ENCODE measurements at regions not wholly inside any gene's neighbourhood (a gene's known extent, or its start where the extent isn't known, plus 50 kb on each side); places are given as distances from the start of the nearest gene placed in this dataset.

DNA sequence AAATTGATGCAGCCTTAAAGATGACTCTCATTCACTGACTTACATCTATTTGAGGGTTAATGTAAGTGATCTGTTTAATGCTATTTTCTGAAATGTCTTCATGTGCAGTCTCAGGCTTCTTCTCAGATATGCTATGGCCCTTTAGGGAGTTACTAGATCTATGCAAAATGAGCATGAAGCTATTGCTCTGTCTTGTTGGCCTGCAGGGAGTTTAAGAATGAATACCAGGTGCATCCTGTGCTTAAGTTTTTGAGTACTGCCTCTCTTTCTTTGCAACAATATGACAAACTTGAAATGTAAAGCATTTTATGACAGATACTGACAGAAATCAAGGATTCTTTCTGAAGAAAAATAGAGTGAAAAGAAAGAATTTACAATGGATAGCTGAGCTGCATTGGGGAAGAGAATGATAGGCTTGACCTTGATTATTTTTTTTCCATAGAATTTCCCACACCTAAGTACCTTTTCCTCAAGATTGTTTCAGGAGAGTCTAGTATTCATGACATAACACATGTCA is 1058.3 kb upstream of the TMEFF2 start:
- DNase-seq (ENCODE audit: low spot score in 2 of 2): no peak
- no peak for TF ChIP-seq POLR2A (IDR thresholded peaks at IDR 0.05)
- TF ChIP-seq, protein P1, sequence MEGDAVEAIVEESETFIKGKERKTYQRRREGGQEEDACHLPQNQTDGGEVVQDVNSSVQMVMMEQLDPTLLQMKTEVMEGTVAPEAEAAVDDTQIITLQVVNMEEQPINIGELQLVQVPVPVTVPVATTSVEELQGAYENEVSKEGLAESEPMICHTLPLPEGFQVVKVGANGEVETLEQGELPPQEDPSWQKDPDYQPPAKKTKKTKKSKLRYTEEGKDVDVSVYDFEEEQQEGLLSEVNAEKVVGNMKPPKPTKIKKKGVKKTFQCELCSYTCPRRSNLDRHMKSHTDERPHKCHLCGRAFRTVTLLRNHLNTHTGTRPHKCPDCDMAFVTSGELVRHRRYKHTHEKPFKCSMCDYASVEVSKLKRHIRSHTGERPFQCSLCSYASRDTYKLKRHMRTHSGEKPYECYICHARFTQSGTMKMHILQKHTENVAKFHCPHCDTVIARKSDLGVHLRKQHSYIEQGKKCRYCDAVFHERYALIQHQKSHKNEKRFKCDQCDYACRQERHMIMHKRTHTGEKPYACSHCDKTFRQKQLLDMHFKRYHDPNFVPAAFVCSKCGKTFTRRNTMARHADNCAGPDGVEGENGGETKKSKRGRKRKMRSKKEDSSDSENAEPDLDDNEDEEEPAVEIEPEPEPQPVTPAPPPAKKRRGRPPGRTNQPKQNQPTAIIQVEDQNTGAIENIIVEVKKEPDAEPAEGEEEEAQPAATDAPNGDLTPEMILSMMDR (IDR thresholded peaks at IDR 0.05): no peak
- intact Hi-C loops (cut with DNase I; ENCODE audit: low total_unique reads): no loop called here
- no peak overlapping the region for H3K4me3 ChIP-seq (ENCODE audit: low read depth, poor library complexity, severe bottlenecking)

DNA sequence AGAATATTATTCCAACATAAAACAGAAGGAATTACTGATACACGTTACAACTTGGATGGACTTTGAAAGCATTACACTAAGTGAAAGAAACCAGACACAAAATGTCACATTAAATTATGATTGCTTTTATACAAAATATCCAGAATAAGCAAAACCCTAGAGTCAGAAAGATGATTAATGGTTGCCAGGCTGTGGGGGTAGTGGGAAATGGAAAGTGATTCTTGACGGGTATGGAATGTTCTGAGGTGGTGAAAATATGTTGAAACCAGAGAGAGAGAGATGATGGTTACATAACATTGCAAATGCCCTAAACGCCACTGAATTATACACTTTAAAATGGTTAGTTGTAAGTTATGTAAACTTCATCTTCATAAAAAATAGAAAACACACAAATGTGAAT is 1057.2 kb upstream of the TMEFF2 start:
- WGBS, 2 donors: 53 to 54% methylated on average over 3 of the region's 3 CpGs
- no peak overlapping the region for H3K4me3 ChIP-seq (ENCODE audit: low read depth, poor library complexity, severe bottlenecking)

DNA sequence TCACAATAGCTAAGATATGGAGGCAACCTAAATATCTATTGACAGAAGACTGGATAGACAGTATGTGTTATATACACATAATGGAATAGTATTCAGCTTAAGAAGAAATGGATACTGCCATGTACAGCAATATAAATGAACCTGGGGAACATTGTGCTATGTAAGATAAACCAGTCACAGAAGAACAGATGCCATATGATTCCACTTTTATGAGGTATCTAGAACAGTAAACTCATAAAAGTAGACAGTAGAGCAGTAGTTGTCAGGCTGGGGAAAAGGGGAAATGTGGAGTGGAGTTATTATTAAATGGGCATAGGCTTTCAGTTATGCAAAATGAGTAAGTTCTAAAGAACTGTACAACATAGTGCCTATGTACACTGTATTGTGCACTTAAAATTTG is 1055.7 kb upstream of the TMEFF2 start:
- TF ChIP-seq POLR2A (IDR thresholded peaks at IDR 0.05): no peak
- TF ChIP-seq, protein P1 (IDR thresholded peaks at IDR 0.05): no peak
- no peak for DNase-seq (ENCODE audit: low spot score in 2 of 2)
- intact Hi-C loops (cut with DNase I; ENCODE audit: low total_unique reads): no loop called here
- H3K4me3 ChIP-seq (ENCODE audit: low read depth, poor library complexity, severe bottlenecking): no peak overlapping the region

More for the DNA sequence above, 1057.2 kb upstream of the TMEFF2 start:
- intact Hi-C loops (cut with DNase I; ENCODE audit: low total_unique reads): no loop called here
- TF ChIP-seq, protein P1 (IDR thresholded peaks at IDR 0.05): no peak
- no peak for TF ChIP-seq POLR2A (IDR thresholded peaks at IDR 0.05)
- no peak for DNase-seq (ENCODE audit: low spot score in 2 of 2)

DNA sequence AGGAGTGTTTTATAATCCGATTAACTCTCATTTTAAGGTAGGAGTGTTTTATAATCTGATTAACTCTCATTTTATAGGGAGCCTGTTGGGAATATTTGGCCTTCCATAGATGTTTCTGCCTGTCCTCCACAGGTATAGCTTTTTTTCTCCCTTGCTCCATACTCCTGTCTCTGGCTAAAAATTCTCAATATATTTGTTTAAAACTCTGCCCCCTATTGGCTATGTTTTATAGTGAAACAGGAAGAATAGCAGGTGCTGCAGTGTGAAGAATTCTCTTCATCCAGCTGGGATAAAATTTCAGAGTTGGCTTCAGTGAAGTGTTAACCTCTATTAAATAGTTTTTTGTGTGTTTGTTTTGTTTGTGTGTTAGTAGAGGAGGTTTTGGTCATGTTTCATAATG is 1046.0 kb upstream of the TMEFF2 start:
- intact Hi-C loops (cut with DNase I; ENCODE audit: low total_unique reads): no loop called here
- WGBS, 2 donors: 86% methylated on average over 1 of the region's 1 CpG
- no peak overlapping the region for H3K4me3 ChIP-seq (ENCODE audit: low read depth, poor library complexity, severe bottlenecking)
- TF ChIP-seq POLR2A (IDR thresholded peaks at IDR 0.05): no peak
- TF ChIP-seq, protein P1 (IDR thresholded peaks at IDR 0.05): no peak
- no peak for DNase-seq (ENCODE audit: low spot score in 2 of 2)

DNA sequence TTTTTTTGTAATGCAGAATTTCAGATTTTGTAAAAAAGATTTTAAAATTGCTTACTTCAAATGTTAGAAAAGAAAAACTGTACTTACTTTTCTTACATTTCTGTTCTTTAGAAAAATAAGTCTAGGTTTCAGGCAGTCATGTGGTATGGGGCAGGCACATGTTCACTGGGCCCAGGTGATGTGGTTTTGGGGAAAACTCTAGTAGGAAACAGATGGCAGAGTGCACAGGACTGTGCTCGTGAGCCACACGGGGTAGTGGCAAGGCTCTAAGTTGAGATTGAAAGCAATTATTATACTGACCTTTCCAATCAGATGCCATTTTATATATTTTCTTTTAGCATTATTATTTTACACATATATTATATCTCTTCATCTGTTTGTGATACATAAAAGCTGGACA is 1036.9 kb upstream of the TMEFF2 start:
- DNase-seq (ENCODE audit: low spot score in 2 of 2): no peak
- no peak overlapping the region for H3K4me3 ChIP-seq (ENCODE audit: low read depth, poor library complexity, severe bottlenecking)
- TF ChIP-seq, protein P1 (IDR thresholded peaks at IDR 0.05): no peak
- no peak for TF ChIP-seq POLR2A (IDR thresholded peaks at IDR 0.05)
- 72 to 74% methylated on average over 2 of the region's 2 CpGs for WGBS, 2 donors
- intact Hi-C loops (cut with DNase I; ENCODE audit: low total_unique reads): no loop called here

DNA sequence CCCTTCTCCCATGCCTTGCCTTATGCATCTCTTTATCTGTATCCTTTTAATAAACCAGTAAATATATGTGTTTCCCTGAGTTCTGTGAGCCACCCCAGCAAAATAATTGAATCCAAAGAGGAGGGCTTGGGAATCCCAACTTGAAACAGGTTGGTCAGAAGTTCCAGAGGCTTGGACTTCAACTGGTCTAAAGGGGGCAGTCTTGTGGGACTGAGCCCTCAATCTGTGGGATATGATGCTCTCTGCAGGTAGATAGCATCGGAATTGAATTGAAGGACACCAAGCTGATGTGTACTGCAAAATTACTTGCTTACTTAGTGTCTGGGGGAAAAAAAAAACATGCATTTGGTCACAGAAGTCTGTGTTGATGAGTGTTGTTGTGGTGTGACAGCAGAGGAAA is 1033.5 kb upstream of the TMEFF2 start:
- TF ChIP-seq POLR2A (IDR thresholded peaks at IDR 0.05): no peak
- TF ChIP-seq, protein P1 (IDR thresholded peaks at IDR 0.05): no peak
- no peak for DNase-seq (ENCODE audit: low spot score in 2 of 2)
- no peak overlapping the region for H3K4me3 ChIP-seq (ENCODE audit: low read depth, poor library complexity, severe bottlenecking)
- intact Hi-C loops (cut with DNase I; ENCODE audit: low total_unique reads): no loop called here
- WGBS, 2 donors: 85 to 88% methylated on average over 1 of the region's 1 CpG

Data from lower leg skin (tissue), 4 donors.